Central memory CD8-positive, alpha-beta T cell (primary cell): ENCODE measurements at regions not wholly inside any gene's neighbourhood (a gene's known extent, or its start where the extent isn't known, plus 50 kb on each side); places are given as distances from the start of the nearest gene placed in this dataset.

Source experiments
- ATAC-seq: fragments of 150-1000 bp; cut with Tn5 transposase; replicated peaks from 2 replicates; pipeline ENCODE4 v1.10.0; 2022; ENCODE audit warnings: mild to moderate bottlenecking, moderate FRiP score, moderate number of reproducible peaks; ENCODE audit not compliant: poor library complexity, severe bottlenecking; ENCODE audit errors: extremely low read depth
- DNase-seq, 2 donors: peaks; one replicate each; pipeline ENCODE4 v3.0.0; 2021; ENCODE audit warnings: low spot score in 2 of 2
- H3K27ac Mint-ChIP-seq: one replicate; pipeline ENCODE4 v1.8.0; 2022; ENCODE audit warnings: low read depth, mild to moderate bottlenecking, moderate library complexity, mixed read lengths
- H3K27me3 Mint-ChIP-seq: one replicate; pipeline ENCODE4 v1.8.0; 2022; ENCODE audit warnings: mixed read lengths
- H3K36me3 Mint-ChIP-seq: one replicate; pipeline ENCODE4 v1.8.0; 2022; ENCODE audit warnings: mild to moderate bottlenecking, moderate library complexity, mixed read lengths; ENCODE audit not compliant: insufficient read depth
- H3K4me1 Mint-ChIP-seq: one replicate; pipeline ENCODE4 v1.8.0; 2022; ENCODE audit warnings: mixed read lengths
- H3K4me3 Mint-ChIP-seq: one replicate; pipeline ENCODE4 v1.8.0; 2022; ENCODE audit warnings: mild to moderate bottlenecking, moderate library complexity, mixed read lengths
- H3K9me3 Mint-ChIP-seq: one replicate; pipeline ENCODE4 v1.8.0; 2022; ENCODE audit warnings: mixed read lengths

- Mint-ChIP-seq H3K9me3 (no peaks in the 10 kb centered on the region), H3K4me1 (no peaks in the 10 kb centered on the region), H3K4me3 (no peak overlapping the region), H3K27ac (no peak overlapping the region), H3K36me3 (no peaks in the 10 kb centered on the region), H3K27me3 (peaks cover 37% of the 10 kb centered on the region)
- DNase-seq (no peak), ATAC-seq (no peak)
These were observed 50.8 kb upstream of the PTHLH start for GRCh38 chr12:28023156-28023887.

- H3K36me3 Mint-ChIP-seq, result no peaks in the 10 kb centered on the region
- no peak overlapping the region for H3K4me3 Mint-ChIP-seq
- ATAC-seq (no peak), DNase-seq (no peak)
- H3K27me3 Mint-ChIP-seq, result peaks cover 37% of the 10 kb centered on the region
- H3K4me1 Mint-ChIP-seq, result no peaks in the 10 kb centered on the region
- H3K27ac Mint-ChIP-seq, result no peak overlapping the region
- H3K9me3 Mint-ChIP-seq, result no peaks in the 10 kb centered on the region
These were observed 51.9 kb upstream of the PTHLH start for GRCh38 chr12:28024231-28024995.

GRCh38 chr12:28025821-28026505, 53.4 kb upstream of the PTHLH start:
- no peaks in the 10 kb centered on the region for H3K9me3 Mint-ChIP-seq
- H3K36me3 Mint-ChIP-seq, result no peaks in the 10 kb centered on the region
- H3K27me3 Mint-ChIP-seq, result peaks cover 37% of the 10 kb centered on the region
- DNase-seq (no peak), ATAC-seq (no peak)
- no peaks in the 10 kb centered on the region for H3K4me1 Mint-ChIP-seq
- no peak overlapping the region for H3K27ac Mint-ChIP-seq
- no peak overlapping the region for H3K4me3 Mint-ChIP-seq

GRCh38 chr12:28026701-28027100, 54.2 kb upstream of the PTHLH start:
- Mint-ChIP-seq H3K27me3 (peaks cover 37% of the 10 kb centered on the region), H3K4me3 (no peak overlapping the region), H3K4me1 (no peaks in the 10 kb centered on the region), H3K36me3 (no peaks in the 10 kb centered on the region), H3K9me3 (no peaks in the 10 kb centered on the region), H3K27ac (no peak overlapping the region)
- DNase-seq, result no peak
- no peak for ATAC-seq

- DNase-seq, result no peak
- no peaks in the 10 kb centered on the region for H3K9me3 Mint-ChIP-seq
These were observed 54.8 kb upstream of the PTHLH start for GRCh38 chr12:28027328-28027727.

GRCh38 chr12:28027947-28028724, 55.6 kb upstream of the PTHLH start:
- H3K4me3 Mint-ChIP-seq, result no peak overlapping the region
- DNase-seq, result no peak
- H3K36me3 Mint-ChIP-seq, result no peaks in the 10 kb centered on the region
- no peak overlapping the region for H3K27ac Mint-ChIP-seq
- H3K9me3 Mint-ChIP-seq, result no peaks in the 10 kb centered on the region
- no peaks in the 10 kb centered on the region for H3K4me1 Mint-ChIP-seq
- peaks cover 22% of the 10 kb centered on the region for H3K27me3 Mint-ChIP-seq
- no peak for ATAC-seq

More at GRCh38 chr12:28027328-28027727, 54.8 kb upstream of the PTHLH start:
- Mint-ChIP-seq H3K4me1 (no peaks in the 10 kb centered on the region), H3K27me3 (peaks cover 30% of the 10 kb centered on the region), H3K4me3 (no peak overlapping the region), H3K27ac (no peak overlapping the region), H3K36me3 (no peaks in the 10 kb centered on the region)
- ATAC-seq, result no peak

GRCh38 chr12:28032811-28033537, 60.4 kb upstream of the PTHLH start:
- DNase-seq, result no peak
- no peaks in the 10 kb centered on the region for H3K27me3 Mint-ChIP-seq
- H3K4me3 Mint-ChIP-seq, result no peak overlapping the region
- ATAC-seq, result no peak
- no peaks in the 10 kb centered on the region for H3K36me3 Mint-ChIP-seq
- no peaks in the 10 kb centered on the region for H3K4me1 Mint-ChIP-seq
- H3K9me3 Mint-ChIP-seq, result no peaks in the 10 kb centered on the region
- no peak overlapping the region for H3K27ac Mint-ChIP-seq

GRCh38 chr12:28033538-28033915, 61.0 kb upstream of the PTHLH start:
- Mint-ChIP-seq H3K9me3 (no peaks in the 10 kb centered on the region), H3K4me3 (no peak overlapping the region), H3K4me1 (no peaks in the 10 kb centered on the region), H3K27me3 (no peaks in the 10 kb centered on the region), H3K36me3 (no peaks in the 10 kb centered on the region), H3K27ac (no peak overlapping the region)
- ATAC-seq (no peak), DNase-seq (no peak)

GRCh38 chr12:28034271-28034670, 61.7 kb upstream of the PTHLH start:
- H3K27me3 Mint-ChIP-seq, result no peaks in the 10 kb centered on the region
- H3K27ac Mint-ChIP-seq, result no peak overlapping the region
- H3K4me3 Mint-ChIP-seq, result no peak overlapping the region
- DNase-seq (no peak), ATAC-seq (no peak)
- H3K36me3 Mint-ChIP-seq, result no peaks in the 10 kb centered on the region
- no peaks in the 10 kb centered on the region for H3K4me1 Mint-ChIP-seq
- H3K9me3 Mint-ChIP-seq, result no peaks in the 10 kb centered on the region

GRCh38 chr12:28035500-28035899, 63.0 kb upstream of the PTHLH start:
- H3K9me3 Mint-ChIP-seq, result no peaks in the 10 kb centered on the region
- H3K36me3 Mint-ChIP-seq, result no peaks in the 10 kb centered on the region
- no peak overlapping the region for H3K27ac Mint-ChIP-seq
- no peaks in the 10 kb centered on the region for H3K4me1 Mint-ChIP-seq
- H3K27me3 Mint-ChIP-seq, result no peaks in the 10 kb centered on the region
- no peak for DNase-seq
- ATAC-seq, result no peak
- no peak overlapping the region for H3K4me3 Mint-ChIP-seq

- Mint-ChIP-seq H3K27ac (no peak overlapping the region), H3K4me3 (no peak overlapping the region), H3K27me3 (no peaks in the 10 kb centered on the region), H3K36me3 (no peaks in the 10 kb centered on the region), H3K4me1 (no peaks in the 10 kb centered on the region), H3K9me3 (no peaks in the 10 kb centered on the region)
- ATAC-seq (no peak), DNase-seq (no peak)
These were observed 64.4 kb upstream of the PTHLH start for GRCh38 chr12:28036940-28037339.

GRCh38 chr12:28040246-28040645, 67.7 kb upstream of the PTHLH start:
- no peak for ATAC-seq
- Mint-ChIP-seq H3K27ac (no peak overlapping the region), H3K4me3 (no peak overlapping the region), H3K36me3 (no peaks in the 10 kb centered on the region), H3K9me3 (no peaks in the 10 kb centered on the region), H3K27me3 (no peaks in the 10 kb centered on the region), H3K4me1 (no peaks in the 10 kb centered on the region)
- DNase-seq, result no peak
